Activated CD4-positive, alpha-beta T cell treated with anti-CD3 and anti-CD28 coated beads for 48 hours (primary cell): ENCODE measurements at regions not wholly inside any gene's neighbourhood (a gene's known extent, or its start where the extent isn't known, plus 50 kb on each side); places are given as distances from the start of the nearest gene placed in this dataset.

ENCODE experiments used
- DNase-seq: peaks from one replicate; pipeline ENCODE4 v3.0.0-alpha.2; 2020

- no peak for DNase-seq
Measured at GRCh38 chr10:43965918-43966570, 317.4 kb upstream of the ZNF32 start.

- DNase-seq = no peak
Measured at GRCh38 chr10:43965033-43965917, 316.6 kb upstream of the ZNF32 start.

DNA sequence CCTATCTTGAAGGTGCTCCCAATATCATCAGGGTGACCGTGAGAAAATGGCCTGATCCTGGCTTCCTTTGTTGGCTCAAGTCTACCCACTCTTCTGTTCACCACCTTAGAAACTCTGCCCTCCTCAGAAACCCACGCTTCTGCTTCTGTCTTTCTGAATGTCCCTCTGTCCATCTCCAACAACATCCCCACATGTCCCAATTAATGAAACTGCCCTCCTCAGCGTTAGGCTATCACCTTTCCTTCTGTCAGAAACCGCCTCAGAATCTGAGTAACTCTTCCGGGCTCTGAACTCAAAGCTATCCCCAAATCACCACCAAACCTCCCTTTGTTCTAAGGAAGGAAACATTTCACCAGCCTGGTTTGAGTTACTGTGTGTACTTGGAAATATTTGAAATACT lies 315.8 kb upstream of the ZNF32 start:
- DNase-seq = no peak

- no peak for DNase-seq
Measured at GRCh38 chr10:43963793-43964425, 315.2 kb upstream of the ZNF32 start.

DNA sequence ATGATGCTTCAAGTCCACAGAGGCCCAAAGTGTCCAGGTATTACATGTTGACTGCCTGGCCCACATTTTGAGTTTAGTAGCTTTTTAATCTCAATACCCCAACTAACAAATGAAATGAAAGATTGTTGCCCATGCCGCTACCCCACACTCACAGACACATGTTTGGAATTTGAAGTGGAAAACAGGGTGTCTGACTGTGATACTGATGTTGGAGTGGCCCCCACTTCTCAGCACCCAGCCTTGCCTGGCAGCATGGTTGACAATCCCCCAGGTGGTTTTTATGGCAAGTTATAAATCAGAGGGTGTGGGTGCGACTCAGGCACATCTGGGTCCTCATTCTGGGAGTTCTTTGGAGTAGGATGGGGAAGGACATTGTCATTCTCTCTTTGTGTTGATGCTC lies 314.7 kb upstream of the ZNF32 start:
- no peak for DNase-seq

GRCh38 chr10:43962346-43963191 lies 313.9 kb upstream of the ZNF32 start:
- no peak for DNase-seq

DNA sequence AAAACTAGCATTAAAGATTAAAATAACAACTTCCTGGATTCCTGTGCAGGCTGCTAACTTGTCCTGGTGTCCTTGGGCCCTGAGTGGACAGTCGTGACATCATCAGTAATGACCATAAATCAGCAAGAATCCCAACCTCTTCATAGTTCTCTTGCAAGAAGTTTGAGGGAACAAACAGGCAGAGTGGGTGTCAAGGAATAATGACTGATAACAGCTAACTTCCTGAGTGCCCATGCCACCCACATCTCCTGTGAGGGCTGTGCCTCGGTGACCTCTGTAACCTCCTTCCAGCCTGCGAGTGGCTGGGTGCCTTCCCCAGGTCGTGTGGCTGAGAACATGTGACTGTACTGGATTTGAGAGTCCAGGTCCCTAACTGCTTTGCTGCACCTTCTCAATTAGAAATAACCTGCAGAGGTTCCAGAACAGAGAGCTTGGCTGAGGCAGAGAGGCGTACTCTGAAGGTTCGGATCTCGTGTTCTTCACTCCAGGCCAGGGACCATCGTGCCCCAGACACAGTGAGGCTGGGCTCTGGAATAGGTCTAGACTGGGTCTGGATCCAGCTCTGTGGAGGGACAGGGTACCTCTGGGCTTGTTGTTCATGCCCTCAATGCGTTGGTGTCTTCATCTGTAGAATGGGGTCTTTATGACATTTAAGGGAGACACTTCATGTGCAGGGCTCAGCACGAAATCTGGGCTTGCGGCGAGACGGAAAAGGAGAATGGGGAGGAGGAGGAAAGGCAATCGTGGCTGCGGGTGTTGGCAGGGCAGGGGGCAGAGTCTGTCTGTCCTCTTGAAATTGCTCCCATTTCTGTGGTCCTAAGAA lies 313.1 kb upstream of the ZNF32 start:
- no peak for DNase-seq

DNA sequence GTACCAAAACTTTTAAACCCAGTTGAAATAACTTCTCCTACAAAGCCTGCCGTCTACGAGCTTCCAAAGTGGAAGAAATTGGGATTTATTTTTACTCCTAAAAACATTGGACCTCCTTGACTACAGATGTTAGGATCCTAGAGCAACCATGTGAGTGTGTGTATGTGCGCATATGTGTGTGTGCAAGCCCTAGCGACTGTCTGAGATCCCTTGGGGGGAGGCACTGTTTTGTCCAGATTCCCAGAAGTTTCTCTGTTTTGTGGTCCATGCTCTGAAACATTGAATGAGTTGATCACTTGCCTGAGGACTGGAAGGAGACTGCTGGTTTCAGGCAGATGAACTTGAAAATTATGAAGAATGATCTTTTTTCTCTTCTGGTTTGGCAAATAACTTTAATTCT lies 312.3 kb upstream of the ZNF32 start:
- no peak for DNase-seq

DNA sequence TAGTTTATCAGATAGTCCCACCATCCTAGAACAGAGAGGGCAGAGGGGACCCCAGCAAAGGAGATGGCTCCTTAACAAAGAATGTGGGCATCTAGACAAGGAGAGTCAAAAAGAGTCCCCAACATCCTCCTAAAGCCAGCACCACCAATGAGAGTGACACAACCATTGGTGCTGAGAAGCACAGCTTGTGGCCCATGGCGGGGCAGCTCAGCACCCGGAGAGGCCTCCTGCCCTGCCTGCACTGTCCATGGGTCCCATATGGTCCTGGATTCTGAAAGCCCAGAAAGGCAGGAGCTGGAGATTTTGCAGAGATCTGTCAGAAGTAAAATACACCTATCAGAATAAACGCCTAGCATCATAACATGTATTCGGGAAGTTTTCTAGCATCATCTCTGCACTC lies 311.8 kb upstream of the ZNF32 start:
- no peak for DNase-seq

DNA sequence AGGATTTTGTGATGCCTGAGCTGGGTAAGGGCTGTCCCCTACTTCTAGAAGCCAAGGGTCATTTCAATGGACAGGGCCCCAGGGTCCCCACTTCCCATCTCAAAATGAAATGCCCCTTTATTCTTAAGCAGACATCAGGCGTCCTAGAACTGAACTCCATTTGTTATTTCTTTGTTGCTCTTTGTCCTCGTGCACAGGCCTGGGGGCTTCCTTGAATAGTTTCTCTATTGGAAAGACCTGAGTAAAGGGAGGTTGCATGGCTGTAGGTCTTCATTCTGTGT lies 311.4 kb upstream of the ZNF32 start:
- DNase-seq = no peak

DNA sequence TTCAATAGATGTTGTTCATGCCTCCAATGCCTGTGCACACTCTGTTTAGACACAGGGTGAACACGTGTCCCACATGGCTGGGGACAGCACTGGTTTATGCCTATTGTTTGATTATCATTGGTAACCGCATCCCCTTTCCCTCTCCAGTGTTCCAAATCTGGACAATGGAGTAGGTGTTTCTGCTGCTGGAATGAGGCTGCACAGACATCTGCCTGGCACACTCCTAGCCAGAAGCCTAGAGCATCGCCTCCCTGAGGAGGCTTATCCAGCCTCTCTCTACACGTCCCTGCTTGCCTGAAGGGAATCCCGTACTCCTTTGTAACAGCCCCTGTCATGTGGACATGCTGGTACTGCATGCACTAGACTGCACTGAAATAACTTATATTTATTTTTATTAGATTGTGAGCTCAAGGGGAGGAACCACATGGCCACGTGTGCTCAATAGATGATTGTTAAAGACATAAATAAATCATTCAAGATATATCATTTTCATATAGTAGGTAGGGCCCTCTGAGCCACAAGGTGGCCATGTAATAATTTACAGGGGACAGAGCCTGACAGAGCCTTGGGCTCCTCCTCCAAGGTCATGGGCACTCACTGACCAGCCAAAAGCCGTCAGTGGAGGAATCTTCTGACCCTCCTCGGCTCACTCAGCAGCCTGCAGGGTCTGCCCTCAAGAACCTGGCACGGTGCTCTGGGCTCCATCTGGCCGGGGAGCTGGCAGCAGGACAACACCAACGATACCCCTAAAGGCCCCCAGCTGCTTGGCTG lies 310.9 kb upstream of the ZNF32 start:
- no peak for DNase-seq

GRCh38 chr10:43958964-43959363 lies 310.3 kb upstream of the ZNF32 start:
- no peak for DNase-seq

DNA sequence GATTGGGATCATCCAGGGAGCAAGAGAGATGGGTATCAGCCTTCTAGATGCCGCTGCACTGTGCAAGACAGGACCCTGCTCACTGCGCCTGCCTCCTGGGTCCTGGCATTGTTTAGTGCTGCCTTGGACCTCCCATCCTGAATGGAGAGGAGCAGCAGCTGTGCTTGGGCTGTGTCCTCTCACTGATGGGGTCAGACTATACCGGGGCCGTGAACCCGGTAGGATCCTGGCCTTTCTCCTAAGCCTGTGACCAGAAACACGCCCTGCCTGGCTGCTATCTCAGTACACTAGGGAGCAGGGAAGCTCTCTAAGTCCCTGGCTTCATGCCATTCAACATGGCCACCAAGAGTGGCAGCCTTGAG lies 309.4 kb upstream of the ZNF32 start:
- no peak for DNase-seq

DNA sequence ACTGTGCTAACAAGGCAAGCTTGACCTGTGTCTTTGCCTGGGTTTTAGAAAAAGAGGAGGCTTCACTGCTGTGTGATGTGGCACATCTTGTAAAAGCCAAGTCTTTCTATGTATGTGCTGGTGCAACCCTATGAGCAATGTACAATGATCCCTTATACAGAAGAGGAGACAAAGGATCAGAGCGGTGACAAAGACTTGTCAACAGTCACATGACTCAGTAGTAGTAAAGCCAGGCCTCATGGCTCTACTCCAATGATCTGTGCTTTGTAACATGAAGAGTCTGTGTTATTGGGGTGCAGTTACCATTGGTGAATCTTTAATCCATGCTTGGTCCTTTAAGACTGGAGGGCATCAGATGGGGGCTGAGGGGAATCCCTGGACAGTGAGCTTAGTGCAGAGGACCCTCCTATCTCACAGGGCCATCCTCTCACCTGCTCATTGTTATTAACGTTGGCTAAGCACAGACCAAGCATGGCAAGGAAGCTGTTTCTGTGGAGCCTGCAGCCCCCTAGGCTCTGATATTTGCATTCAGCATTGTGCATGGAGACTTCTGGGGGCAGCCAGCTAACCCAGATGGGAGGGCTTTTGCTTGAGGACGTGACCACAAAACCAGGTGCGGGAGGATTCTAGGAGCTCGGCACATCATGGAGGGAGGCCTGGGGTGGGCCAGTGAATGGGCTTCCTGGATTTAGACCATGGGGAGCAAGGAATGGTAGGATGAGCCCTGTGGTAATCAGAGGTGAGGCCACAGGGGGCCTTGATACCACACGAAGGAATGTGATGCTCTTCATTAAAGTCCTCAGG lies 308.8 kb upstream of the ZNF32 start:
- DNase-seq = no peak

DNA sequence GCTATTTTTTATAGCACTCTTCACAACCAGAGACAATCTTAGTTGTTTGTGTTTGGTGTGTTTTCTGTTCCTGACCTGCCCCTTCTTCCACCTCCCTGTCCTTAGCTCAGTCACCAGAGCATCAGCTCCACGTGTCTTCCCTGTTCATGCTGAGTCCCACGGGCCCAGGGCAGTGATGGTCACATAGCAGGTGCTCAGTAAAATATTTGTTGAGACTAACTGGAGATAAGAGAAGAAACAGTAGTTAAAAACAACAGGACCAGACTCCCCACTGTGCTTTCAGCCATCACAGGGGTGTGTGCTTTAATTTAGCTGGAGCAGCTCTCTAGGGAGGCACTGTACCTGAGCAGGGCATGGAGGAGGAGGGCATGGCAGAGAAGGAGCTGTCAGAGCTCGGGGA lies 307.3 kb upstream of the ZNF32 start:
- no peak for DNase-seq

GRCh38 chr10:43955002-43955596 lies 306.4 kb upstream of the ZNF32 start:
- no peak for DNase-seq

- no peak for DNase-seq
Measured at GRCh38 chr10:43953672-43954071, 305.0 kb upstream of the ZNF32 start.

GRCh38 chr10:43952760-43953159 lies 304.1 kb upstream of the ZNF32 start:
- no peak for DNase-seq

DNA sequence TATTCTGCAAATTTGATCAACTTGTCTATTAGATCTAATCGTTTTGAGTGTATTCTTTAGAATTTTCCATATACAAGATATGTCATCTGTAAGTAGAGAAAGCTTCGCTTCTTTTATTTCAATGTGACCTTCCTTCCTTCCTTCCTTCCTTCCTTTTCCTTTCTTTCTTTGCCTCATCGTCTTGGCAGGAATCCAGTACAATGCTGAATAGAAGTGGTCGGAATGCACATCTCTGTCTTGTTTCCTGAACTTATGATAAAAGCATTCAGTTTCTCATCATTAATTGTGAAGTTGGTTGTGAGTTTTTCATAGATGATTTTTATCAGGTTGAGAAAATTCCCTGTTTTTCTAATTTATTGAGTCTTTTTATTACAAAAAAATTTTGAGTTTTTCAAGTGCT lies 300.7 kb upstream of the ZNF32 start:
- DNase-seq = no peak

- DNase-seq = no peak
Measured at GRCh38 chr10:43946445-43946844, 297.8 kb upstream of the ZNF32 start.
